ENCODE measurements at regions not wholly inside any gene's neighbourhood (a gene's known extent, or its start where the extent isn't known, plus 50 kb on each side); places are given as distances from the start of the nearest gene placed in this dataset.
A peak's percentile ranks its signal among the peaks of the same experiment; 100 is the strongest.
"Not testable (repeated sequence)": the region's sequence is repeated elsewhere in the genome, so short reads cannot be mapped to it uniquely, and the experiment has no call there.

- no peak for DNase-seq (ENCODE audit: extremely low spot score, insufficient read length, low read depth)
- no peak for FAIRE-seq
These were observed 716.0 kb upstream of the CHD1 start for GRCh38 chr5:99644822-99645221.

GRCh38 chr5:99640646-99641045, 711.8 kb upstream of the CHD1 start:
- FAIRE-seq: no peak
- no peak for DNase-seq (ENCODE audit: extremely low spot score, insufficient read length, low read depth)

GRCh38 chr5:99639905-99640304, 711.1 kb upstream of the CHD1 start:
- DNase-seq (ENCODE audit: extremely low spot score, insufficient read length, low read depth): no peak
- FAIRE-seq: no peak

- DNase-seq (ENCODE audit: extremely low spot score, insufficient read length, low read depth): no peak
- no peak for FAIRE-seq
These were observed 707.9 kb upstream of the CHD1 start for GRCh38 chr5:99636663-99637062.

GRCh38 chr5:99621772-99622681, 693.2 kb upstream of the CHD1 start:
- FAIRE-seq: no peak
- no peak for DNase-seq (ENCODE audit: extremely low spot score, insufficient read length, low read depth)

GRCh38 chr5:99617335-99617734, 688.5 kb upstream of the CHD1 start:
- FAIRE-seq (no peak), DNase-seq (ENCODE audit: extremely low spot score, insufficient read length, low read depth) (no peak)

- DNase-seq (ENCODE audit: extremely low spot score, insufficient read length, low read depth) (no peak), FAIRE-seq (no peak)
These were observed 686.1 kb upstream of the CHD1 start for GRCh38 chr5:99614888-99615287.

- DNase-seq (ENCODE audit: extremely low spot score, insufficient read length, low read depth): no peak
- no peak for FAIRE-seq
These were observed 678.3 kb upstream of the CHD1 start for GRCh38 chr5:99607124-99607523.

GRCh38 chr5:99605904-99606303, 677.1 kb upstream of the CHD1 start:
- FAIRE-seq (no peak), DNase-seq (ENCODE audit: extremely low spot score, insufficient read length, low read depth) (no peak)

- DNase-seq (ENCODE audit: extremely low spot score, insufficient read length, low read depth) (no peak), FAIRE-seq (no peak)
These were observed 672.1 kb upstream of the CHD1 start for GRCh38 chr5:99600952-99601351.

GRCh38 chr5:99590806-99591205, 662.0 kb upstream of the CHD1 start:
- DNase-seq (ENCODE audit: extremely low spot score, insufficient read length, low read depth): no peak
- no peak for FAIRE-seq

- DNase-seq (ENCODE audit: extremely low spot score, insufficient read length, low read depth) (no peak), FAIRE-seq (peak; percentile 39)
These were observed 660.6 kb upstream of the CHD1 start for GRCh38 chr5:99589424-99589823.

GRCh38 chr5:99587983-99588382, 659.2 kb upstream of the CHD1 start:
- no peak for DNase-seq (ENCODE audit: extremely low spot score, insufficient read length, low read depth)
- no peak for FAIRE-seq

GRCh38 chr5:99586878-99587277, 658.1 kb upstream of the CHD1 start:
- FAIRE-seq (no peak), DNase-seq (ENCODE audit: extremely low spot score, insufficient read length, low read depth) (no peak)

- not testable (repeated sequence) for DNase-seq (ENCODE audit: extremely low spot score, insufficient read length, low read depth); FAIRE-seq
These were observed 652.4 kb upstream of the CHD1 start for GRCh38 chr5:99581204-99581603.

GRCh38 chr5:99562937-99563627, 634.3 kb upstream of the CHD1 start:
- not testable (repeated sequence) for DNase-seq (ENCODE audit: extremely low spot score, insufficient read length, low read depth)

GRCh38 chr5:99553211-99553810, 624.5 kb upstream of the CHD1 start:
- no peak for DNase-seq (ENCODE audit: extremely low spot score, insufficient read length, low read depth)
- no peak for FAIRE-seq

More at GRCh38 chr5:99562937-99563627, 634.3 kb upstream of the CHD1 start:
- not testable (repeated sequence) for FAIRE-seq

GRCh38 chr5:99544356-99544755, 615.5 kb upstream of the CHD1 start:
- no peak for FAIRE-seq
- DNase-seq (ENCODE audit: extremely low spot score, insufficient read length, low read depth): no peak

GRCh38 chr5:99543841-99544240, 615.0 kb upstream of the CHD1 start:
- no peak for DNase-seq (ENCODE audit: extremely low spot score, insufficient read length, low read depth)
- FAIRE-seq: no peak

- FAIRE-seq; DNase-seq (ENCODE audit: extremely low spot score, insufficient read length, low read depth): not testable (repeated sequence)
These were observed 605.4 kb upstream of the CHD1 start for GRCh38 chr5:99534241-99534640.

GRCh38 chr5:99521666-99522065, 592.9 kb upstream of the CHD1 start:
- not testable (repeated sequence) for FAIRE-seq; DNase-seq (ENCODE audit: extremely low spot score, insufficient read length, low read depth)
